Endothelial cell of umbilical vein (primary cell): ENCODE measurements at regions not wholly inside any gene's neighbourhood (a gene's known extent, or its start where the extent isn't known, plus 50 kb on each side); places are given as distances from the start of the nearest gene placed in this dataset.

Experiments
- BruUV-seq: library from RNA; stranded (reverse); fragments of 400-500 nt; replicated peaks from 2 replicates; lab custom pipeline; 2021; lab: Mats Ljungman, UMichigan
- CTCF ChIA-PET: fragments of 300-600, 350-600 bp; sonication (Branson Sonifier 250); formaldehyde crosslinking; loops from one replicate; lab custom pipeline; 2021; ENCODE audit warnings: antibody characterized with exemption, inconsistent platforms; lab: Charles Lee
- POLR2A ChIA-PET: fragments of 300-600, 350-600 bp; sonication (Branson Sonifier 250); formaldehyde crosslinking; loops from one replicate; lab custom pipeline; 2021; ENCODE audit warnings: antibody characterized with exemption, inconsistent platforms; lab: Charles Lee
- DNase-seq: peaks from one replicate; pipeline ENCODE4 v3.0.0-alpha.2; 2011; ENCODE audit warnings: low read depth, low spot score
- FAIRE-seq: peaks from 2 replicates; lab custom pipeline; 2011; peaks lifted over from hg19 to GRCh38; lab: Jason Lieb, UNC
- H2AFZ ChIP-seq: 2 replicates; pipeline ENCODE4 v1.6.0; 2012; ENCODE audit warnings: low read depth, low read length, control low read depth, inconsistent platforms
- H3K27ac ChIP-seq: 2 replicates; pipeline ENCODE4 v1.5.1; 2011; ENCODE audit warnings: low read depth, mild to moderate bottlenecking, control low read depth, low read length, moderate library complexity; ENCODE audit not compliant: insufficient read depth
- H3K27me3 ChIP-seq, 2 experiments: 2 replicates each; pipeline versions ENCODE4 v1.6.0 to v1.6.1; 2011; ENCODE audit warnings: low read length in 2 of 2, mixed read lengths in 1 of 2; ENCODE audit not compliant: control insufficient read depth in 2 of 2, insufficient read depth in 2 of 2
- H3K36me3 ChIP-seq, 2 experiments: 2 replicates in 1 of 2; 3 replicates in 1 of 2; pipeline ENCODE4 v1.5.1; 2011; ENCODE audit warnings: low read length in 2 of 2, mild to moderate bottlenecking in 1 of 2, moderate library complexity in 1 of 2; ENCODE audit not compliant: control insufficient read depth in 2 of 2, insufficient read depth in 2 of 2; ENCODE audit errors: extremely low read depth in 1 of 2
- H3K4me1 ChIP-seq: 3 replicates; pipeline ENCODE4 v1.5.1; 2011; ENCODE audit warnings: mild to moderate bottlenecking, low read length; ENCODE audit not compliant: control insufficient read depth, insufficient read depth; ENCODE audit errors: extremely low read depth
- H3K4me2 ChIP-seq: 2 replicates; pipeline ENCODE4 v1.6.1; 2011; ENCODE audit warnings: low read length, control low read depth, mixed read lengths; ENCODE audit not compliant: insufficient read depth
- H3K4me3 ChIP-seq, 3 experiments: fragments of 200-600 bp in 1 of 3; sonication (generic), shearing (Covaris generic) in 1 of 3; replicated peaks in 1 of 3; 2 replicates each; pipeline ENCODE4 v1.5.1; 2011 to 2016; ENCODE audit warnings: control low read depth in 3 of 3, low read length in 3 of 3, mild to moderate bottlenecking in 2 of 3, inconsistent platforms in 1 of 3, low read depth in 1 of 3, moderate library complexity in 1 of 3; ENCODE audit not compliant: insufficient read depth in 1 of 3
- H3K79me2 ChIP-seq: 2 replicates; pipeline ENCODE4 v1.6.0; 2012; ENCODE audit warnings: low read length, inconsistent platforms; ENCODE audit not compliant: control insufficient read depth, insufficient read depth
- H3K9ac ChIP-seq: replicated peaks from 2 replicates; pipeline ENCODE3; 2011; ENCODE audit warnings: low read length, control low read depth; ENCODE audit not compliant: insufficient read depth; ENCODE audit errors: extremely low read depth
- H3K9me1 ChIP-seq: replicated peaks from 3 replicates; pipeline ENCODE4 v1.6.0; 2011; ENCODE audit warnings: mild to moderate bottlenecking, low read length; ENCODE audit not compliant: control insufficient read depth, insufficient read depth; ENCODE audit errors: extremely low read depth
- H3K9me3 ChIP-seq: replicated peaks from 2 replicates; pipeline ENCODE4 v1.5.1; 2012; ENCODE audit warnings: low read length, inconsistent platforms; ENCODE audit not compliant: control insufficient read depth, insufficient read depth
- H4K20me1 ChIP-seq: replicated peaks from 2 replicates; pipeline ENCODE3; 2011; ENCODE audit warnings: mild to moderate bottlenecking, low read length; ENCODE audit not compliant: control insufficient read depth, insufficient read depth; ENCODE audit errors: extremely low read depth
- CTCF ChIP-seq, 2 donors: IDR thresholded peaks; 1 replicate in 1 of 2; 2 replicates in 1 of 2; pipeline ENCODE4 v1.5.1; 2011; ENCODE audit warnings: low read length in 2 of 2, mild to moderate bottlenecking in 2 of 2, moderate library complexity in 2 of 2, control low read depth in 1 of 2, inconsistent platforms in 1 of 2, low read depth in 1 of 2; ENCODE audit not compliant: insufficient read depth in 1 of 2; ENCODE audit errors: extremely low read depth in 1 of 2
- EZH2 ChIP-seq: IDR thresholded peaks from 2 replicates; pipeline ENCODE4 v1.6.1; 2012; ENCODE audit warnings: borderline replicate concordance, low read depth, mild to moderate bottlenecking, moderate library complexity, low read length, inconsistent platforms; ENCODE audit not compliant: severe bottlenecking
- FOS ChIP-seq: IDR thresholded peaks from 2 replicates; pipeline ENCODE4 v1.6.1; 2011; ENCODE audit warnings: mild to moderate bottlenecking, low read length, moderate library complexity, borderline replicate concordance; ENCODE audit not compliant: insufficient read depth
- GATA2 ChIP-seq: IDR thresholded peaks from 2 replicates; pipeline ENCODE4 v1.7.0; 2011; ENCODE audit warnings: low read depth, mild to moderate bottlenecking, moderate library complexity, mixed read lengths, low read length; ENCODE audit not compliant: insufficient read length, insufficient read depth
- JUN ChIP-seq: IDR thresholded peaks from 2 replicates; pipeline ENCODE4 v1.6.1; 2011; ENCODE audit warnings: borderline replicate concordance, low read depth; ENCODE audit not compliant: insufficient read length, insufficient read depth
- MAX ChIP-seq: IDR thresholded peaks from 2 replicates; pipeline ENCODE4 v1.6.1; 2011; ENCODE audit not compliant: insufficient read depth, insufficient read length
- MYC ChIP-seq: IDR thresholded peaks from one replicate; pipeline ENCODE4 v1.6.1; 2011; ENCODE audit warnings: mild to moderate bottlenecking, low read depth, low read length
- dilution Hi-C: fragments of 300-500 bp; cut with MboI; formaldehyde crosslinking; loops from one replicate; pipeline ENCODE4 v1.15.0; 2019; ENCODE audit warnings: low sequenced_read_pairs; ENCODE audit not compliant: extremely low pct_ligation_motif_present
- intact Hi-C: fragments of 100-400 bp; cut with micrococcal nuclease; formaldehyde crosslinking; loops from one replicate; pipeline ENCODE4 v1.10.0; 2022

GRCh38 chr4:129218897-129219296 lies 122.9 kb downstream of the C4orf33 start:
- Histone ChIP-seq H3K4me1 (no peaks in the 10 kb centered on the region), H3K4me3 (no peak overlapping the region), H3K27me3 (no peaks in the 10 kb centered on the region), H3K36me3 (no peaks in the 10 kb centered on the region), H3K9me1 (no peaks in the 10 kb centered on the region), H4K20me1 (no peaks in the 10 kb centered on the region), H3K79me2 (no peaks in the 10 kb centered on the region), H3K9ac (no peak overlapping the region), H3K4me2 (no peak overlapping the region), H3K27ac (no peak overlapping the region), H3K9me3 (no peaks in the 10 kb centered on the region), H2AFZ (no peak overlapping the region)
- POLR2A ChIA-PET, result no interaction called here
- DNase-seq (peak; percentile 27), FAIRE-seq (peak; percentile 8)
- dilution Hi-C loops (no loop called here), intact Hi-C loops (loop anchor here (1.0 kb wide), 1 partner anchor 422 kb away; no protein-coding TSS in a partner anchor)
- no TSS peak for BruUV-seq
- CTCF ChIA-PET, result no interaction called here
- TF ChIP-seq GATA2 (no peak), CTCF (IDR thresholded peaks at IDR 0.05; ENCODE audit: extremely low read depth in 1 of 2, insufficient read depth in 1 of 2, low read depth in 1 of 2, low read length in 2 of 2) (no peak), EZH2 (no peak)

GRCh38 chr4:129220254-129220653 lies 124.3 kb downstream of the C4orf33 start:
- dilution Hi-C loops, result no loop called here
- no peak for FAIRE-seq
- CTCF ChIA-PET, result no interaction called here

More at GRCh38 chr4:129220254-129220653, 124.3 kb downstream of the C4orf33 start:
- POLR2A ChIA-PET, result no interaction called here
- no peak for DNase-seq
- intact Hi-C loops, result no loop called here
- Histone ChIP-seq H3K79me2 (no peaks in the 10 kb centered on the region), H3K9me1 (no peaks in the 10 kb centered on the region), H3K27me3 (no peaks in the 10 kb centered on the region), H3K4me2 (no peak overlapping the region), H4K20me1 (no peaks in the 10 kb centered on the region), H3K9me3 (no peaks in the 10 kb centered on the region), H3K4me3 (no peak overlapping the region), H2AFZ (no peak overlapping the region), H3K27ac (no peak overlapping the region), H3K4me1 (no peaks in the 10 kb centered on the region), H3K9ac (no peak overlapping the region), H3K36me3 (no peaks in the 10 kb centered on the region)
- BruUV-seq, result no TSS peak
- no peak for TF ChIP-seq JUN
- no peak for TF ChIP-seq EZH2
- TF ChIP-seq MAX, result no peak
- TF ChIP-seq MYC, result no peak
- TF ChIP-seq FOS, result no peak
- TF ChIP-seq GATA2, result no peak
